Peyer's patch (tissue), 4 donors: ENCODE measurements at regions not wholly inside any gene's neighbourhood (a gene's known extent, or its start where the extent isn't known, plus 50 kb on each side); places are given as distances from the start of the nearest gene placed in this dataset.

Experiments
- POLR2A ChIP-seq, 2 donors: fragments of 450-650 bp; IDR thresholded peaks; one replicate each; pipeline ENCODE4 v1.5.1; 2017; ENCODE audit warnings: antibody characterized with exemption in 2 of 2, mild to moderate bottlenecking in 2 of 2, moderate library complexity in 2 of 2
- TF ChIP-seq, protein P1 (sequence below), 6 experiments: fragments of 450-650 bp in 4 of 6; fragments of 200-600 bp in 2 of 6; sonication (generic) in 1 of 6; IDR thresholded peaks; one replicate each; pipeline ENCODE4 v1.5.1; 2017 to 2019; ENCODE audit warnings: antibody characterized with exemption in 6 of 6, mild to moderate bottlenecking in 3 of 6, moderate library complexity in 1 of 6

DNA sequence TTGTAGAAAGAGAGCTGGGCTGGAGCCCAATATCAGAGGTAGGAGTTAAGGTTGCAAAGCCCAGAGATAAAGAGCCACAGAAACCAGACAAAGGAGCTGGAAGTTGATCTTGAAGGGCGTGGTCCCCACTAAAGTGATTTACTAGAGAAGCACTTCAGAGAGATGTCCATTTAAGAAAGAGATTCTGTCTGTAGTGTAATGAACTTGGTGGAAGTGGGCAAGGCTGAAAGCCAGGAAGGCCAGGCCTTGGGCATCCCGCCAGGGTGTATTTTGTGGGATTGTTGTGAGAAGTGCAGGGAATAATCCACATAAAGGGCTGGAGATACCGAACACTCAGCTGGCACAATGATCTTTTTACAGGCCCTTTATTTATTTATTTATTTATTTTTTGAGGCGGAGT is 1398.8 kb downstream of the TBC1D22A start:
- TF ChIP-seq, protein P1, sequence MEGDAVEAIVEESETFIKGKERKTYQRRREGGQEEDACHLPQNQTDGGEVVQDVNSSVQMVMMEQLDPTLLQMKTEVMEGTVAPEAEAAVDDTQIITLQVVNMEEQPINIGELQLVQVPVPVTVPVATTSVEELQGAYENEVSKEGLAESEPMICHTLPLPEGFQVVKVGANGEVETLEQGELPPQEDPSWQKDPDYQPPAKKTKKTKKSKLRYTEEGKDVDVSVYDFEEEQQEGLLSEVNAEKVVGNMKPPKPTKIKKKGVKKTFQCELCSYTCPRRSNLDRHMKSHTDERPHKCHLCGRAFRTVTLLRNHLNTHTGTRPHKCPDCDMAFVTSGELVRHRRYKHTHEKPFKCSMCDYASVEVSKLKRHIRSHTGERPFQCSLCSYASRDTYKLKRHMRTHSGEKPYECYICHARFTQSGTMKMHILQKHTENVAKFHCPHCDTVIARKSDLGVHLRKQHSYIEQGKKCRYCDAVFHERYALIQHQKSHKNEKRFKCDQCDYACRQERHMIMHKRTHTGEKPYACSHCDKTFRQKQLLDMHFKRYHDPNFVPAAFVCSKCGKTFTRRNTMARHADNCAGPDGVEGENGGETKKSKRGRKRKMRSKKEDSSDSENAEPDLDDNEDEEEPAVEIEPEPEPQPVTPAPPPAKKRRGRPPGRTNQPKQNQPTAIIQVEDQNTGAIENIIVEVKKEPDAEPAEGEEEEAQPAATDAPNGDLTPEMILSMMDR (IDR thresholded peaks at IDR 0.05) = no peak
- no peak for TF ChIP-seq POLR2A (IDR thresholded peaks at IDR 0.05)
